ENCODE measurements at regions not wholly inside any gene's neighbourhood (a gene's known extent, or its start where the extent isn't known, plus 50 kb on each side); places are given as distances from the start of the nearest gene placed in this dataset.
A peak's percentile ranks its signal among the peaks of the same experiment; 100 is the strongest.

- Histone ChIP-seq H3K9me3 (ENCODE audit: low read depth) (no peaks in the 10 kb centered on the region), H3K9me2 (replicated peaks; ENCODE audit: insufficient read depth) (no peaks in the 10 kb centered on the region), H3K36me3 (replicated peaks; ENCODE audit: insufficient read depth, low read depth) (no peaks in the 10 kb centered on the region), H3K4me1 (ENCODE audit: insufficient read depth) (no peaks in the 10 kb centered on the region), H3K4me2 (no peak overlapping the region), H3K27me3 (no peaks in the 10 kb centered on the region), H3K27ac (no peak overlapping the region), H3K4me3 (no peak overlapping the region), H4K20me1 (ENCODE audit: insufficient read depth, poor library complexity, severe bottlenecking) (no peaks in the 10 kb centered on the region), H3K79me2 (no peaks in the 10 kb centered on the region), H2AFZ (no peak overlapping the region)
- no peak for DNase-seq (ENCODE audit: low spot score)
- 84% methylated on average over 1 of the region's 1 CpG for WGBS (ENCODE audit: low lambda C conversion rate, missing lambda C conversion rate)
- no peak for TF ChIP-seq EZH2phosphoT487 (IDR thresholded peaks at IDR 0.05; ENCODE audit: low read depth, severe bottlenecking, unreplicated experiment)
- TF ChIP-seq CTCF (IDR thresholded peaks at IDR 0.05; ENCODE audit: poor library complexity), result no peak
- no peak for TF ChIP-seq EZH2 (IDR thresholded peaks at IDR 0.05; ENCODE audit: borderline replicate concordance)
Observed at GRCh38 chr4:30454504-30454903, 265.7 kb upstream of the PCDH7 start.

GRCh38 chr4:30456716-30457115 is 263.5 kb upstream of the PCDH7 start:
- whole genome bisulfite sequencing (ENCODE audit: low lambda C conversion rate, missing lambda C conversion rate), result 88% methylated on average over 4 of the region's 4 CpGs
- TF ChIP-seq EZH2 (IDR thresholded peaks at IDR 0.05; ENCODE audit: borderline replicate concordance), result no peak
- TF ChIP-seq EZH2phosphoT487 (IDR thresholded peaks at IDR 0.05; ENCODE audit: low read depth, severe bottlenecking, unreplicated experiment), result no peak
- TF ChIP-seq CTCF (IDR thresholded peaks at IDR 0.05; ENCODE audit: poor library complexity), result no peak
- no peak overlapping the region for H2AFZ ChIP-seq

GRCh38 chr4:30460818-30461217 is 259.4 kb upstream of the PCDH7 start:
- 54% methylated on average over 3 of the region's 3 CpGs for WGBS (ENCODE audit: low lambda C conversion rate, missing lambda C conversion rate)
- TF ChIP-seq EZH2phosphoT487 (IDR thresholded peaks at IDR 0.05; ENCODE audit: low read depth, severe bottlenecking, unreplicated experiment), result no peak
- no peak for TF ChIP-seq EZH2 (IDR thresholded peaks at IDR 0.05; ENCODE audit: borderline replicate concordance)
- TF ChIP-seq CTCF (IDR thresholded peaks at IDR 0.05; ENCODE audit: poor library complexity), result no peak
- no peaks in the 10 kb centered on the region for H4K20me1 ChIP-seq (ENCODE audit: insufficient read depth, poor library complexity, severe bottlenecking)

More at GRCh38 chr4:30456716-30457115, 263.5 kb upstream of the PCDH7 start:
- Histone ChIP-seq H3K9me2 (replicated peaks; ENCODE audit: insufficient read depth) (no peaks in the 10 kb centered on the region), H3K36me3 (replicated peaks; ENCODE audit: insufficient read depth, low read depth) (no peaks in the 10 kb centered on the region), H3K27me3 (no peaks in the 10 kb centered on the region), H4K20me1 (ENCODE audit: insufficient read depth, poor library complexity, severe bottlenecking) (no peaks in the 10 kb centered on the region), H3K4me3 (no peak overlapping the region), H3K4me2 (no peak overlapping the region), H3K27ac (no peak overlapping the region), H3K4me1 (ENCODE audit: insufficient read depth) (no peaks in the 10 kb centered on the region), H3K9me3 (ENCODE audit: low read depth) (no peaks in the 10 kb centered on the region), H3K79me2 (no peaks in the 10 kb centered on the region)
- no peak for DNase-seq (ENCODE audit: low spot score)

GRCh38 chr4:30461218-30461617 is 259.0 kb upstream of the PCDH7 start:
- Histone ChIP-seq H3K79me2 (no peaks in the 10 kb centered on the region), H3K36me3 (replicated peaks; ENCODE audit: insufficient read depth, low read depth) (no peaks in the 10 kb centered on the region), H3K27ac (peak overlapping the region; percentile 43), H3K4me2 (peak overlapping the region; percentile 16), H4K20me1 (ENCODE audit: insufficient read depth, poor library complexity, severe bottlenecking) (no peaks in the 10 kb centered on the region), H2AFZ (no peak overlapping the region), H3K4me1 (ENCODE audit: insufficient read depth) (no peaks in the 10 kb centered on the region), H3K27me3 (no peaks in the 10 kb centered on the region), H3K9me2 (replicated peaks; ENCODE audit: insufficient read depth) (no peaks in the 10 kb centered on the region), H3K9me3 (ENCODE audit: low read depth) (no peaks in the 10 kb centered on the region), H3K4me3 (no peak overlapping the region)
- 72% methylated on average over 5 of the region's 5 CpGs for WGBS (ENCODE audit: low lambda C conversion rate, missing lambda C conversion rate)
- DNase-seq (ENCODE audit: low spot score), result no peak
- no peak for TF ChIP-seq CTCF (IDR thresholded peaks at IDR 0.05; ENCODE audit: poor library complexity)
- no peak for TF ChIP-seq EZH2phosphoT487 (IDR thresholded peaks at IDR 0.05; ENCODE audit: low read depth, severe bottlenecking, unreplicated experiment)
- TF ChIP-seq EZH2 (IDR thresholded peaks at IDR 0.05; ENCODE audit: borderline replicate concordance), result no peak

More at GRCh38 chr4:30460818-30461217, 259.4 kb upstream of the PCDH7 start:
- Histone ChIP-seq H2AFZ (no peak overlapping the region), H3K9me2 (replicated peaks; ENCODE audit: insufficient read depth) (no peaks in the 10 kb centered on the region), H3K27me3 (no peaks in the 10 kb centered on the region), H3K27ac (peak overlapping the region; percentile 43), H3K4me1 (ENCODE audit: insufficient read depth) (no peaks in the 10 kb centered on the region), H3K4me2 (peak overlapping the region; percentile 16), H3K4me3 (no peak overlapping the region), H3K36me3 (replicated peaks; ENCODE audit: insufficient read depth, low read depth) (no peaks in the 10 kb centered on the region), H3K9me3 (ENCODE audit: low read depth) (no peaks in the 10 kb centered on the region), H3K79me2 (no peaks in the 10 kb centered on the region)
- no peak for DNase-seq (ENCODE audit: low spot score)

All from hepatocyte (in vitro differentiated cells).